HG03469 (cell line): ENCODE measurements at regions not wholly inside any gene's neighbourhood (a gene's known extent, or its start where the extent isn't known, plus 50 kb on each side); places are given as distances from the start of the nearest gene placed in this dataset.

Experiments
- ATAC-seq: cut with Tn5 transposase; IDR thresholded peaks from one replicate; pipeline ENCODE4 v1.9.1; 2021; ENCODE audit warnings: mild to moderate bottlenecking, moderate library complexity, moderate number of reproducible peaks; ENCODE audit not compliant: unreplicated experiment

GRCh38 chr2:5285872-5286769, 406.1 kb upstream of the SOX11 start:
- no peak for ATAC-seq

- no peak for ATAC-seq
These were observed 404.4 kb upstream of the SOX11 start for GRCh38 chr2:5287558-5288334.

GRCh38 chr2:5290900-5291546, 401.2 kb upstream of the SOX11 start:
- ATAC-seq: no peak

GRCh38 chr2:5304640-5305039, 387.5 kb upstream of the SOX11 start:
- no peak for ATAC-seq

GRCh38 chr2:5315041-5315440, 377.1 kb upstream of the SOX11 start:
- ATAC-seq: no peak

GRCh38 chr2:5315512-5315911, 376.7 kb upstream of the SOX11 start:
- no peak for ATAC-seq

- ATAC-seq: no peak
These were observed 376.1 kb upstream of the SOX11 start for GRCh38 chr2:5316001-5316490.

- no peak for ATAC-seq
These were observed 372.7 kb upstream of the SOX11 start for GRCh38 chr2:5319493-5319892.

- ATAC-seq: no peak
These were observed 369.8 kb upstream of the SOX11 start for GRCh38 chr2:5322396-5322795.

- no peak for ATAC-seq
These were observed 366.7 kb upstream of the SOX11 start for GRCh38 chr2:5325523-5325922.

- ATAC-seq: no peak
These were observed 363.4 kb upstream of the SOX11 start for GRCh38 chr2:5328826-5329225.

GRCh38 chr2:5329763-5330162, 362.4 kb upstream of the SOX11 start:
- no peak for ATAC-seq

- no peak for ATAC-seq
These were observed 361.2 kb upstream of the SOX11 start for GRCh38 chr2:5330961-5331360.

- no peak for ATAC-seq
These were observed 359.3 kb upstream of the SOX11 start for GRCh38 chr2:5332925-5333324.

GRCh38 chr2:5339473-5339872, 352.7 kb upstream of the SOX11 start:
- ATAC-seq: no peak

GRCh38 chr2:5343785-5344335, 348.3 kb upstream of the SOX11 start:
- ATAC-seq: no peak

GRCh38 chr2:5352286-5352685, 339.9 kb upstream of the SOX11 start:
- no peak for ATAC-seq

- no peak for ATAC-seq
These were observed 338.6 kb upstream of the SOX11 start for GRCh38 chr2:5353565-5353964.

- no peak for ATAC-seq
These were observed 332.8 kb upstream of the SOX11 start for GRCh38 chr2:5359397-5359796.

GRCh38 chr2:5360081-5360480, 332.1 kb upstream of the SOX11 start:
- ATAC-seq: no peak

GRCh38 chr2:5364361-5364760, 327.8 kb upstream of the SOX11 start:
- ATAC-seq: no peak
